Breast epithelium (tissue), 4 donors: ENCODE measurements at regions not wholly inside any gene's neighbourhood (a gene's known extent, or its start where the extent isn't known, plus 50 kb on each side); places are given as distances from the start of the nearest gene placed in this dataset.

Experiments used
- DNase-seq, 2 donors: peaks; one replicate each; pipeline ENCODE4 v3.0.0-alpha.2; 2019; ENCODE audit warnings: low spot score in 2 of 2
- H3K27ac ChIP-seq, 2 donors: fragments of 200-600 bp; sonication (generic) in 1 of 2; one replicate each; pipeline ENCODE4 v1.5.1; 2016 to 2019; ENCODE audit warnings: mild to moderate bottlenecking in 1 of 2
- H3K27me3 ChIP-seq, 2 donors: fragments of 200-600 bp; sonication (generic) in 1 of 2; one replicate each; pipeline versions ENCODE4 v1.5.1 to v1.6.0; 2017 to 2019; ENCODE audit warnings: control low read depth in 1 of 2, mild to moderate bottlenecking in 1 of 2
- H3K36me3 ChIP-seq: fragments of 200-600 bp; one replicate; pipeline ENCODE4 v1.5.1; 2019
- H3K4me1 ChIP-seq, 2 donors: fragments of 200-600 bp; sonication (generic); one replicate each; pipeline ENCODE4 v1.5.1; 2016 to 2019; ENCODE audit warnings: control low read depth in 1 of 2
- H3K4me3 ChIP-seq, 3 donors: fragments of 200-600 bp; sonication (generic); 1 replicate in 2 of 3; 2 replicates in 1 of 3; pipeline ENCODE4 v1.5.1; 2016 to 2019; ENCODE audit warnings: mild to moderate bottlenecking in 3 of 3, moderate library complexity in 2 of 3
- H3K9me3 ChIP-seq, 2 donors: fragments of 200-600 bp; sonication (generic) in 1 of 2; one replicate each; pipeline ENCODE4 v1.5.1; 2016 to 2019; ENCODE audit warnings: control low read depth in 1 of 2
- POLR2A ChIP-seq: fragments of 450-650 bp; IDR thresholded peaks from one replicate; pipeline ENCODE4 v1.6.1; 2016; ENCODE audit warnings: antibody characterized with exemption, mild to moderate bottlenecking, moderate library complexity
- POLR2AphosphoS5 ChIP-seq, 3 donors: sonication (generic); formaldehyde crosslinking; IDR thresholded peaks; one replicate each; pipeline ENCODE4 v1.6.1; 2017; ENCODE audit warnings: antibody characterized with exemption in 3 of 3
- intact Hi-C: fragments of 100-400 bp; cut with DNase I; formaldehyde crosslinking; loops from one replicate; pipeline ENCODE4 v1.15.1; 2023; ENCODE audit warnings: low total_unique reads
- TF ChIP-seq, protein P1 (sequence below), 3 donors: fragments of 450-650 bp; IDR thresholded peaks; one replicate each; pipeline ENCODE4 v1.5.1; 2016 to 2017; ENCODE audit warnings: antibody characterized with exemption in 3 of 3, mild to moderate bottlenecking in 3 of 3, moderate library complexity in 3 of 3

DNA sequence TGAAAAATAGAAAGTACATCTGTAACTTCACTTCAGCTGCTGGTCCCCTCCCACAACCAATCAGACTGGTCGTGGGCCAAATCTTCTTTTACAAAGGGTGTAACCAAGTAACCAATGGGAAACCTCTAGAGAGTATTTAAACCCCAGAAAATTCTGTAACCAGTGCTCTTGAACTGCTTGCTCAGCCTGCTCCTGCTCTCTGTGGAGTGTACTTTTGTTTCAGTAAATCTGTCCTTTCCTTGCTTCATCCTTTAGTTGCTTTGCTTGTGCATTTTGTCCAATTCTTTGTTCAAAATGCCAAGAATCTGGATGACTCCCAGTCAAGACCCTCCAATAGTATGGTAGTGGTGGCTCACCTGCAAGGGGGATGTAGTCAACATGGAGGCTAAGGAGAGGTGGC lies 489.1 kb downstream of the FUT8 start:
- H3K27me3 ChIP-seq, result no peaks in the 10 kb centered on the region
- H3K4me3 ChIP-seq, result no peak overlapping the region
- H3K36me3 ChIP-seq, result no peaks in the 10 kb centered on the region
- no peaks in the 10 kb centered on the region for H3K4me1 ChIP-seq
- DNase-seq, result no peak
- no peak for TF ChIP-seq POLR2A
- TF ChIP-seq, protein P1, sequence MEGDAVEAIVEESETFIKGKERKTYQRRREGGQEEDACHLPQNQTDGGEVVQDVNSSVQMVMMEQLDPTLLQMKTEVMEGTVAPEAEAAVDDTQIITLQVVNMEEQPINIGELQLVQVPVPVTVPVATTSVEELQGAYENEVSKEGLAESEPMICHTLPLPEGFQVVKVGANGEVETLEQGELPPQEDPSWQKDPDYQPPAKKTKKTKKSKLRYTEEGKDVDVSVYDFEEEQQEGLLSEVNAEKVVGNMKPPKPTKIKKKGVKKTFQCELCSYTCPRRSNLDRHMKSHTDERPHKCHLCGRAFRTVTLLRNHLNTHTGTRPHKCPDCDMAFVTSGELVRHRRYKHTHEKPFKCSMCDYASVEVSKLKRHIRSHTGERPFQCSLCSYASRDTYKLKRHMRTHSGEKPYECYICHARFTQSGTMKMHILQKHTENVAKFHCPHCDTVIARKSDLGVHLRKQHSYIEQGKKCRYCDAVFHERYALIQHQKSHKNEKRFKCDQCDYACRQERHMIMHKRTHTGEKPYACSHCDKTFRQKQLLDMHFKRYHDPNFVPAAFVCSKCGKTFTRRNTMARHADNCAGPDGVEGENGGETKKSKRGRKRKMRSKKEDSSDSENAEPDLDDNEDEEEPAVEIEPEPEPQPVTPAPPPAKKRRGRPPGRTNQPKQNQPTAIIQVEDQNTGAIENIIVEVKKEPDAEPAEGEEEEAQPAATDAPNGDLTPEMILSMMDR (IDR thresholded peaks at IDR 0.05), result no peak
- no peak for TF ChIP-seq POLR2AphosphoS5 (IDR thresholded peaks at IDR 0.05)
- H3K9me3 ChIP-seq, result peaks cover 0 to 9% of the 10 kb centered on the region in 2 donors
- H3K27ac ChIP-seq, result no peak overlapping the region
- intact Hi-C loops, result no loop called here

DNA sequence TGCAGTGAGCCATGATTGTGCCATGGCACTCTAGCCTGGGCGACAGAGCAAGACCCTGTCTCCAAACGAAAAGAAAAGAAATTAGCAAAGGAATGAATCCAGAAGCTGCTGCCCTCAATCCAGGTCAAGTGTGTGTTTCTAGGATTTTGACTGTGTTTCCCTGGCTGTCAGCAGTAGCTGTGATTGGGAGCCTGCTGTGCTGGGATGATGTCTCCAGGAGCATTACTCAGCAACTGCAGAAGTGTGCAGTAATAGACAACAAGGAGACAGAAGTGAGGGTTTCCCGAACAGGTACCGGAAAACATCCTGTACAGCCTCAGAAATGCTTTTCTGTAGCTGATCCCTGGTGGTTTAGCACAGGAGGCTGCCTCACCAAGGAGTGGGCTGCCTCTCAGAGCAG lies 492.5 kb downstream of the FUT8 start:
- intact Hi-C loops, result no loop called here
- no peaks in the 10 kb centered on the region for H3K27me3 ChIP-seq

GRCh38 chr14:65906344-65906743 lies 493.8 kb downstream of the FUT8 start:
- DNase-seq, result no peak

More for the DNA sequence above, 492.5 kb downstream of the FUT8 start:
- TF ChIP-seq POLR2AphosphoS5 (IDR thresholded peaks at IDR 0.05) (no peak), POLR2A (no peak)
- TF ChIP-seq, protein P1 (IDR thresholded peaks at IDR 0.05), result no peak
- Histone ChIP-seq H3K4me3 (no peak overlapping the region), H3K4me1 (no peaks in the 10 kb centered on the region), H3K27ac (no peak overlapping the region), H3K36me3 (no peaks in the 10 kb centered on the region), H3K9me3 (peaks cover 0 to 9% of the 10 kb centered on the region in 2 donors)
- DNase-seq, result no peak

GRCh38 chr14:65906948-65907347 lies 494.4 kb downstream of the FUT8 start:
- intact Hi-C loops, result no loop called here
- Histone ChIP-seq H3K9me3 (peaks cover 0 to under 1% of the 10 kb centered on the region in 2 donors), H3K36me3 (no peaks in the 10 kb centered on the region), H3K4me3 (no peak overlapping the region), H3K27me3 (no peaks in the 10 kb centered on the region), H3K27ac (no peak overlapping the region), H3K4me1 (no peaks in the 10 kb centered on the region)
- no peak for DNase-seq
- TF ChIP-seq, protein P1 (IDR thresholded peaks at IDR 0.05), result no peak
- TF ChIP-seq POLR2A (no peak), POLR2AphosphoS5 (IDR thresholded peaks at IDR 0.05) (no peak)

More at GRCh38 chr14:65906344-65906743, 493.8 kb downstream of the FUT8 start:
- TF ChIP-seq, protein P1 (IDR thresholded peaks at IDR 0.05), result no peak
- no peak for TF ChIP-seq POLR2AphosphoS5 (IDR thresholded peaks at IDR 0.05)
- Histone ChIP-seq H3K4me1 (no peaks in the 10 kb centered on the region), H3K4me3 (no peak overlapping the region), H3K27ac (no peak overlapping the region), H3K9me3 (peaks cover 0 to 6% of the 10 kb centered on the region in 2 donors), H3K27me3 (no peaks in the 10 kb centered on the region), H3K36me3 (no peaks in the 10 kb centered on the region)
- intact Hi-C loops, result no loop called here

DNA sequence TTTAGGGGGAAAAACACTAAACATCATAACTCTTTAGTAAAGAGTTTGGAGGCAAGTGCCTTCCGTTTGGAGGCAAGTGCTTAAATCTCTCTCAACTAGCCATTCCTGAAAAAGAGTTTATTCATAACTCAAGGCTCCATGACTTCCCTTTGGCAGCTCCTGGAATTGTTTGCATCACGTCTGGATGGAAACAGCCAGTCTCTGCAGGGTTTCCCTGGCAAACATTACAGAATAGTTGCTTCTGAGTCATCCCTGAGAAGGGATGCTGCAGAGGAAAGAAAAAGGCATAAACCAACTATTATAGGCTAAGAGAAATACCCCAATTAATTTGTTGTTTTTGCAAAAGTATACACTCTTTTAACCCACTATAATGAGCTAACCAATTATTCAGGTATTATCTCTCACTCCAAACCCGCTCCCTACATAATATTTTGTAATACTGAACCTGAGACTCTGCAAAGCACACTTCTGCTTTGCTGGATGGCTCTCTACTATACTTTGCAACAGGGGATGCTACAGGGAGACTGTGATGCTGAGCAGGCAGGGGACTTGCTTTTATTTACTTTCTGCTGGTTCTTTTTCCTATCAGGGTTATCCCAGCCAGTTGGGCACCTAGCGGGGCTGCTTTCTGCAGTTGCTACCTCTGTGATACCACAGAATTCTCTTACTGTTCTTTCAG lies 497.7 kb downstream of the FUT8 start:
- Histone ChIP-seq H3K4me3 (no peak overlapping the region), H3K4me1 (no peaks in the 10 kb centered on the region), H3K27ac (no peak overlapping the region), H3K36me3 (no peaks in the 10 kb centered on the region), H3K27me3 (no peaks in the 10 kb centered on the region), H3K9me3 (no peaks in the 10 kb centered on the region)
- DNase-seq, result no peak
- intact Hi-C loops, result no loop called here
- TF ChIP-seq POLR2A (no peak), POLR2AphosphoS5 (IDR thresholded peaks at IDR 0.05) (no peak)
- TF ChIP-seq, protein P1 (IDR thresholded peaks at IDR 0.05), result no peak
